CD4-positive, alpha-beta T cell (primary cell): ENCODE measurements at regions not wholly inside any gene's neighbourhood (a gene's known extent, or its start where the extent isn't known, plus 50 kb on each side); places are given as distances from the start of the nearest gene placed in this dataset.

Experiments used
- ATAC-seq: fragments of 200-7000 bp; cut with Tn5 transposase; one replicate; pipeline ENCODE4 v1.10.0; 2022; ENCODE audit warnings: mild to moderate bottlenecking; ENCODE audit not compliant: poor library complexity
- CTCF ChIA-PET: fragments of 350-600 bp; sonication (Branson Sonifier 250); formaldehyde crosslinking; loops from one replicate; lab custom pipeline; 2021; ENCODE audit warnings: antibody characterized with exemption, inconsistent platforms; lab: Charles Lee
- POLR2A ChIA-PET: fragments of 350-600 bp; sonication (Branson Sonifier 250); formaldehyde crosslinking; loops from one replicate; lab custom pipeline; 2021; ENCODE audit warnings: antibody characterized with exemption, inconsistent platforms; lab: Charles Lee
- DNase-seq, 14 experiments: peaks; one replicate each; pipeline ENCODE4 v3.0.0-alpha.2; 2013 to 2020; ENCODE audit warnings: mixed read lengths in 2 of 14
- H3K27ac ChIP-seq, 2 donors: one replicate each; pipeline versions ENCODE4 v1.5.1 to v1.7.0; 2013; ENCODE audit warnings: low read length in 2 of 2, low read depth in 1 of 2, mild to moderate bottlenecking in 1 of 2
- H3K27me3 ChIP-seq, 2 experiments: 1 replicate in 1 of 2; 2 replicates in 1 of 2; pipeline versions ENCODE4 v1.6.1 to v1.7.0; 2013; ENCODE audit warnings: low read length in 2 of 2, control low read depth in 1 of 2, mild to moderate bottlenecking in 1 of 2, moderate library complexity in 1 of 2; ENCODE audit not compliant: insufficient read depth in 2 of 2, control insufficient read depth in 1 of 2
- H3K36me3 ChIP-seq: one replicate; pipeline ENCODE4 v1.6.1; 2013; ENCODE audit warnings: low read length, control low read depth; ENCODE audit not compliant: insufficient read depth
- H3K4me1 ChIP-seq: one replicate; pipeline ENCODE4 v1.6.1; 2013; ENCODE audit warnings: low read length, control low read depth; ENCODE audit not compliant: insufficient read depth
- H3K4me3 ChIP-seq: one replicate; pipeline ENCODE4 v1.5.1; 2013; ENCODE audit warnings: mild to moderate bottlenecking, low read length, moderate library complexity
- H3K9me3 ChIP-seq, 2 experiments: 1 replicate in 1 of 2; 2 replicates in 1 of 2; pipeline versions ENCODE4 v1.6.1 to v1.7.0; 2013; ENCODE audit warnings: low read length in 2 of 2, mild to moderate bottlenecking in 2 of 2, control low read depth in 1 of 2, moderate library complexity in 1 of 2; ENCODE audit not compliant: control insufficient read depth in 1 of 2, insufficient read depth in 1 of 2
- H3K27ac Mint-ChIP-seq: one replicate; pipeline ENCODE4 v1.8.0; 2020; ENCODE audit warnings: mixed read lengths
- H3K27me3 Mint-ChIP-seq: one replicate; pipeline ENCODE4 v1.8.0; 2021; ENCODE audit warnings: mixed read lengths
- H3K36me3 Mint-ChIP-seq: one replicate; pipeline ENCODE4 v1.8.0; 2021; ENCODE audit warnings: low read depth, mixed read lengths
- H3K4me1 Mint-ChIP-seq: one replicate; pipeline ENCODE4 v1.8.0; 2021; ENCODE audit warnings: low read depth, mixed read lengths
- H3K4me3 Mint-ChIP-seq: one replicate; pipeline ENCODE4 v1.8.0; 2020; ENCODE audit warnings: mild to moderate bottlenecking, mixed read lengths
- H3K9me3 Mint-ChIP-seq: one replicate; pipeline ENCODE4 v1.8.0; 2020; ENCODE audit warnings: mixed read lengths
- CTCF ChIP-seq: fragments of 200-600 bp; IDR thresholded peaks from one replicate; pipeline ENCODE4 v1.8.0; 2022; ENCODE audit warnings: antibody characterized with exemption, mild to moderate bottlenecking
- intact Hi-C, 2 experiments: fragments of 100-400 bp; cut with DNase I in 1 of 2; cut with micrococcal nuclease in 1 of 2; formaldehyde crosslinking; loops; one replicate each; pipeline versions ENCODE4 v1.15.1 to v1.9.0; 2023 to 2025; cut with DNase I, micrococcal nuclease

- Histone ChIP-seq H3K36me3 (no peaks in the 10 kb centered on the region), H3K27me3 (peaks cover under 1 to 3% of the 10 kb centered on the region in 2 experiments), H3K9me3 (no peaks in the 10 kb centered on the region), H3K4me3 (no peak overlapping the region), H3K27ac (no peak overlapping the region), H3K4me1 (no peaks in the 10 kb centered on the region)
- POLR2A ChIA-PET = no interaction called here
- Mint-ChIP-seq H3K27me3 (peaks cover 16% of the 10 kb centered on the region), H3K4me1 (no peaks in the 10 kb centered on the region), H3K4me3 (no peak overlapping the region), H3K36me3 (no peaks in the 10 kb centered on the region), H3K9me3 (no peaks in the 10 kb centered on the region), H3K27ac (no peak overlapping the region)
- ATAC-seq (no peak), DNase-seq (no peak)
- intact Hi-C loops = no loop called here
- no peak for TF ChIP-seq CTCF
- CTCF ChIA-PET = no interaction called here
These were observed 139.4 kb downstream of the GPCPD1 start for GRCh38 chr20:5471368-5471767.

GRCh38 chr20:5470943-5471342, 139.9 kb downstream of the GPCPD1 start:
- intact Hi-C loops = no loop called here
- Mint-ChIP-seq H3K4me3 (no peak overlapping the region), H3K27me3 (peaks cover 18% of the 10 kb centered on the region), H3K4me1 (no peaks in the 10 kb centered on the region), H3K36me3 (no peaks in the 10 kb centered on the region), H3K27ac (no peak overlapping the region), H3K9me3 (no peaks in the 10 kb centered on the region)
- H3K4me1 ChIP-seq = no peaks in the 10 kb centered on the region
- H3K27me3 ChIP-seq = peaks cover 3 to 5% of the 10 kb centered on the region in 2 experiments
- TF ChIP-seq CTCF = no peak
- no peak overlapping the region for H3K4me3 ChIP-seq
- ChIA-PET POLR2A (no interaction called here), CTCF (no interaction called here)
- ATAC-seq (no peak), DNase-seq (no peak)
- H3K36me3 ChIP-seq = no peaks in the 10 kb centered on the region
- no peaks in the 10 kb centered on the region for H3K9me3 ChIP-seq
- H3K27ac ChIP-seq = no peak overlapping the region

GRCh38 chr20:5470458-5470857, 140.3 kb downstream of the GPCPD1 start:
- no peak for TF ChIP-seq CTCF

More at GRCh38 chr20:5470458-5470857, 140.3 kb downstream of the GPCPD1 start:
- Histone ChIP-seq H3K36me3 (no peaks in the 10 kb centered on the region), H3K27ac (no peak overlapping the region), H3K27me3 (peaks cover 3 to 8% of the 10 kb centered on the region in 2 experiments), H3K9me3 (peaks cover 0 to 1% of the 10 kb centered on the region in 2 experiments), H3K4me3 (no peak overlapping the region), H3K4me1 (no peaks in the 10 kb centered on the region)
- DNase-seq (no peak), ATAC-seq (no peak)
- Mint-ChIP-seq H3K9me3 (no peaks in the 10 kb centered on the region), H3K27me3 (peaks cover 23% of the 10 kb centered on the region), H3K36me3 (no peaks in the 10 kb centered on the region), H3K4me1 (no peaks in the 10 kb centered on the region), H3K27ac (no peak overlapping the region), H3K4me3 (no peak overlapping the region)
- ChIA-PET CTCF (no interaction called here), POLR2A (no interaction called here)
- intact Hi-C loops = no loop called here
